ENCODE measurements at regions not wholly inside any gene's neighbourhood (a gene's known extent, or its start where the extent isn't known, plus 50 kb on each side); places are given as distances from the start of the nearest gene placed in this dataset.

- TF ChIP-seq RAD21 (IDR thresholded peaks at IDR 0.05; ENCODE audit: low read depth) (no peak), CEBPB (IDR thresholded peaks at IDR 0.05) (no peak), EGR1 (IDR thresholded peaks at IDR 0.05) (no peak), TAF1 (IDR thresholded peaks at IDR 0.05; ENCODE audit: low read depth) (no peak), YY1 (IDR thresholded peaks at IDR 0.05; ENCODE audit: low read depth) (no peak), TEAD4 (IDR thresholded peaks at IDR 0.05) (no peak), EP300 (IDR thresholded peaks at IDR 0.05; ENCODE audit: borderline replicate concordance) (no peak), CREB1 (IDR thresholded peaks at IDR 0.05; ENCODE audit: low read depth) (no peak)
- TF ChIP-seq, protein P1, sequence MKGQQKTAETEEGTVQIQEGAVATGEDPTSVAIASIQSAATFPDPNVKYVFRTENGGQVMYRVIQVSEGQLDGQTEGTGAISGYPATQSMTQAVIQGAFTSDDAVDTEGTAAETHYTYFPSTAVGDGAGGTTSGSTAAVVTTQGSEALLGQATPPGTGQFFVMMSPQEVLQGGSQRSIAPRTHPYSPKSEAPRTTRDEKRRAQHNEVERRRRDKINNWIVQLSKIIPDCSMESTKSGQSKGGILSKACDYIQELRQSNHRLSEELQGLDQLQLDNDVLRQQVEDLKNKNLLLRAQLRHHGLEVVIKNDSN (IDR thresholded peaks at IDR 0.05): no peak
- TF ChIP-seq, protein P2, sequence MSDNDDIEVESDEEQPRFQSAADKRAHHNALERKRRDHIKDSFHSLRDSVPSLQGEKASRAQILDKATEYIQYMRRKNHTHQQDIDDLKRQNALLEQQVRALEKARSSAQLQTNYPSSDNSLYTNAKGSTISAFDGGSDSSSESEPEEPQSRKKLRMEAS (IDR thresholded peaks at IDR 0.05): no peak
- TF ChIP-seq, protein P3, sequence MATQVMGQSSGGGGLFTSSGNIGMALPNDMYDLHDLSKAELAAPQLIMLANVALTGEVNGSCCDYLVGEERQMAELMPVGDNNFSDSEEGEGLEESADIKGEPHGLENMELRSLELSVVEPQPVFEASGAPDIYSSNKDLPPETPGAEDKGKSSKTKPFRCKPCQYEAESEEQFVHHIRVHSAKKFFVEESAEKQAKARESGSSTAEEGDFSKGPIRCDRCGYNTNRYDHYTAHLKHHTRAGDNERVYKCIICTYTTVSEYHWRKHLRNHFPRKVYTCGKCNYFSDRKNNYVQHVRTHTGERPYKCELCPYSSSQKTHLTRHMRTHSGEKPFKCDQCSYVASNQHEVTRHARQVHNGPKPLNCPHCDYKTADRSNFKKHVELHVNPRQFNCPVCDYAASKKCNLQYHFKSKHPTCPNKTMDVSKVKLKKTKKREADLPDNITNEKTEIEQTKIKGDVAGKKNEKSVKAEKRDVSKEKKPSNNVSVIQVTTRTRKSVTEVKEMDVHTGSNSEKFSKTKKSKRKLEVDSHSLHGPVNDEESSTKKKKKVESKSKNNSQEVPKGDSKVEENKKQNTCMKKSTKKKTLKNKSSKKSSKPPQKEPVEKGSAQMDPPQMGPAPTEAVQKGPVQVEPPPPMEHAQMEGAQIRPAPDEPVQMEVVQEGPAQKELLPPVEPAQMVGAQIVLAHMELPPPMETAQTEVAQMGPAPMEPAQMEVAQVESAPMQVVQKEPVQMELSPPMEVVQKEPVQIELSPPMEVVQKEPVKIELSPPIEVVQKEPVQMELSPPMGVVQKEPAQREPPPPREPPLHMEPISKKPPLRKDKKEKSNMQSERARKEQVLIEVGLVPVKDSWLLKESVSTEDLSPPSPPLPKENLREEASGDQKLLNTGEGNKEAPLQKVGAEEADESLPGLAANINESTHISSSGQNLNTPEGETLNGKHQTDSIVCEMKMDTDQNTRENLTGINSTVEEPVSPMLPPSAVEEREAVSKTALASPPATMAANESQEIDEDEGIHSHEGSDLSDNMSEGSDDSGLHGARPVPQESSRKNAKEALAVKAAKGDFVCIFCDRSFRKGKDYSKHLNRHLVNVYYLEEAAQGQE (IDR thresholded peaks at IDR 0.05; ENCODE audit: low read depth): no peak
These were observed 90.6 kb downstream of the CRYGS start for GRCh38 chr3:186453531-186453930.
